Endothelial cell (in vitro differentiated cells): ENCODE measurements at regions not wholly inside any gene's neighbourhood (a gene's known extent, or its start where the extent isn't known, plus 50 kb on each side); places are given as distances from the start of the nearest gene placed in this dataset.

ENCODE experiments used
- DNase-seq: peaks from one replicate; pipeline ENCODE4 v3.0.0; 2021; ENCODE audit warnings: low spot score
- H3K27ac Mint-ChIP-seq: one replicate; pipeline ENCODE4 v1.8.0; 2021; ENCODE audit warnings: mixed read lengths, inconsistent platforms; ENCODE audit not compliant: unreplicated experiment
- H3K27me3 Mint-ChIP-seq: one replicate; pipeline ENCODE4 v1.8.0; 2021; ENCODE audit warnings: mild to moderate bottlenecking, moderate library complexity, mixed read lengths, inconsistent platforms; ENCODE audit not compliant: unreplicated experiment
- H3K36me3 Mint-ChIP-seq: one replicate; pipeline ENCODE4 v1.8.0; 2021; ENCODE audit warnings: mild to moderate bottlenecking, low read depth, mixed read lengths, inconsistent platforms; ENCODE audit not compliant: unreplicated experiment
- H3K4me1 Mint-ChIP-seq: one replicate; pipeline ENCODE4 v1.8.0; 2021; ENCODE audit warnings: mild to moderate bottlenecking, mixed read lengths, inconsistent platforms; ENCODE audit not compliant: unreplicated experiment
- H3K4me3 Mint-ChIP-seq: one replicate; pipeline ENCODE4 v1.8.0; 2021; ENCODE audit warnings: mild to moderate bottlenecking, mixed read lengths, inconsistent platforms; ENCODE audit not compliant: unreplicated experiment
- H3K9me3 Mint-ChIP-seq: one replicate; pipeline ENCODE4 v1.8.0; 2021; ENCODE audit warnings: mixed read lengths, inconsistent platforms; ENCODE audit not compliant: unreplicated experiment
- TF ChIP-seq, protein P1 (sequence below): fragments of 200-600 bp; sonication (generic); IDR thresholded peaks from one replicate; pipeline ENCODE4 v1.5.0; 2021; ENCODE audit warnings: antibody characterized with exemption; ENCODE audit not compliant: unreplicated experiment

DNA sequence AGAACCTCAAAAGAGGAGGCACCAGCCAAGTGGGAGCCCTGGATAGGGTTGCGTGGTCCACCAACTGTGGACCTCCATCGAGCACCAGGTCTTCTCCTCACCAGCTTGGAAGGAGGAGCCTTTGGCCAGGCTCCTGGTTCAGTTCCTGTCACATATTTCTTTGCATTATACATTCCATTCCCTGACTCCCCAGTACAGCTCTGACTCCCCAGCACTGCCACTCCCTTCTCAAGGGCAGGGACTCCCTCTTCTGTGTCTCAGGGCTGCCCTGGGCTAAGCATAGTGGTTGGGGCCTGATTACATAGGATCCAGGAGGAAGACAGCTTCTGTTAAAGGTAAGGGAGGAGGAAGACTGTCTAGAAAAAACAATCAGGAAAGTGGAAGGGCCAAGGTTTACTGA is 91.1 kb downstream of the MRPL14 start:
- DNase-seq, result no peak
- H3K36me3 Mint-ChIP-seq, result peaks cover 4% of the 10 kb centered on the region
- H3K4me3 Mint-ChIP-seq, result no peak overlapping the region
- TF ChIP-seq, protein P1, sequence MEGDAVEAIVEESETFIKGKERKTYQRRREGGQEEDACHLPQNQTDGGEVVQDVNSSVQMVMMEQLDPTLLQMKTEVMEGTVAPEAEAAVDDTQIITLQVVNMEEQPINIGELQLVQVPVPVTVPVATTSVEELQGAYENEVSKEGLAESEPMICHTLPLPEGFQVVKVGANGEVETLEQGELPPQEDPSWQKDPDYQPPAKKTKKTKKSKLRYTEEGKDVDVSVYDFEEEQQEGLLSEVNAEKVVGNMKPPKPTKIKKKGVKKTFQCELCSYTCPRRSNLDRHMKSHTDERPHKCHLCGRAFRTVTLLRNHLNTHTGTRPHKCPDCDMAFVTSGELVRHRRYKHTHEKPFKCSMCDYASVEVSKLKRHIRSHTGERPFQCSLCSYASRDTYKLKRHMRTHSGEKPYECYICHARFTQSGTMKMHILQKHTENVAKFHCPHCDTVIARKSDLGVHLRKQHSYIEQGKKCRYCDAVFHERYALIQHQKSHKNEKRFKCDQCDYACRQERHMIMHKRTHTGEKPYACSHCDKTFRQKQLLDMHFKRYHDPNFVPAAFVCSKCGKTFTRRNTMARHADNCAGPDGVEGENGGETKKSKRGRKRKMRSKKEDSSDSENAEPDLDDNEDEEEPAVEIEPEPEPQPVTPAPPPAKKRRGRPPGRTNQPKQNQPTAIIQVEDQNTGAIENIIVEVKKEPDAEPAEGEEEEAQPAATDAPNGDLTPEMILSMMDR, result no peak
- H3K9me3 Mint-ChIP-seq, result no peaks in the 10 kb centered on the region
- peaks cover 8% of the 10 kb centered on the region for H3K4me1 Mint-ChIP-seq
- H3K27me3 Mint-ChIP-seq, result peaks cover 9% of the 10 kb centered on the region
- no peak overlapping the region for H3K27ac Mint-ChIP-seq

DNA sequence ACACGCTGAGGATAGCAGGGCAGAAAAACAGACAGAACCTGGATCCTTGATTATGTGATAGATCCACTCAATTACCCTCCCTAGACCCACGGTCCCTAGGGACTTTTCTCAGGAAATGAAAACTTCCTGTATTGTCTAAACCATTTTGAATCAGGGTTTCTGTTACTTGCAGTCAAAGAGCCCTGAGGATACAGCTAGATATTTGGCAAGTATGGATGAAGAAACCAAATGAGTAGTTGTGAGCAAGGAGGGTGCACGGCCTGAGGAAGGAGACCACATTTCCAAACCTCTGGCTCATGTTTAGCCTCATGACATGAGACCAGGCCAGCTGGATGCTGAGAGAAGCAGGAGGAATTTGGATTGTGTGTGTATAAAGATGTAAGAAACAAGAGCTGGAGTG is 91.6 kb downstream of the MRPL14 start:
- no peak overlapping the region for H3K27ac Mint-ChIP-seq
- H3K27me3 Mint-ChIP-seq, result peaks cover 9% of the 10 kb centered on the region
- TF ChIP-seq, protein P1, result no peak
- DNase-seq, result no peak
- H3K9me3 Mint-ChIP-seq, result no peaks in the 10 kb centered on the region
- no peak overlapping the region for H3K4me3 Mint-ChIP-seq
- H3K36me3 Mint-ChIP-seq, result peaks cover 4% of the 10 kb centered on the region
- H3K4me1 Mint-ChIP-seq, result peaks cover 8% of the 10 kb centered on the region

DNA sequence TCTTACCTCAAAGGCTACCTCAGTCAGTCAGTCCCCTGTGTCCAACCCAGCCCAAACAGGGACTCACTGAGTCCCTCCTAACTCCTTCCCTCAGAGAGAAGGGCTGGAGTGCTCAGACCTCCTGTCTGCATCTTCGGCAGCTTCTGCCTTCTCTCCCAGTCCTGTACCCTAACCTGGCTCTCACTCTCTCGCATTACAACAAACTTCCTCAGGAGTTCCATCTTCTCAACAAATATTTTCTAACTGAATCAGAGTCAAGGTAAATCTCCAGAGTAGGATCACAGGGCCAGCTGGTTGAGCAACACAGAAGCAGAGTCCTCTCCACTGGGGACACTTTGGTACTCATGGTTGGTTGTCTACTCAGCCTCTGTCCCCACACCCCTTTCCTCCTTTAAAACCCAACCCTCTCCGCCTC is 92.3 kb downstream of the MRPL14 start:
- TF ChIP-seq, protein P1, result no peak
- Mint-ChIP-seq H3K36me3 (peaks cover 4% of the 10 kb centered on the region), H3K9me3 (no peaks in the 10 kb centered on the region), H3K4me3 (no peak overlapping the region), H3K4me1 (peaks cover 8% of the 10 kb centered on the region), H3K27ac (no peak overlapping the region), H3K27me3 (peaks cover 9% of the 10 kb centered on the region)
- DNase-seq, result no peak

DNA sequence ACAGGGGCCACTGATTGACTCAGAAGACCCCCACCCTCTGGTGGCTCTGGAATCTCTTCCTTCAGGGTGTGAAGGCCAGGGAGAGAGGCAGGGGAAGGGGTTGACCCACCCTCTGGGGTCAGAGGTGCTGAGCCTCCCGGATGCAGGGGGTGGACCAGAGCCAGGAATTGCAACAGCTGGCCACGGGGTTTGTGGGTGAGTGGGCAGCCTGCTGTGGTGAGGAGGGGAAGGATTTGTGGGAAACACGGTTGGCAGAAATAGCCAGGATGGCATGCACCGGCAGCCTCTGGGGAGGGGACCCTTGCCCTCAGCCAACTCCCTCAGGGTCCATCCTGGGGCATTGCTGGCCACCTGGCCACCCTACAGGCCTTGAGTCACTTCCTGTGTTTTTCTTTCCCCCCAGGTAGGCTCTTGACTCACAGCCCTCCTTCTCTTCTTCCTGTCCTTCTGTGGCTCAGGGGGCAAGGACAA is 92.8 kb downstream of the MRPL14 start:
- Mint-ChIP-seq H3K27ac (no peak overlapping the region), H3K9me3 (no peaks in the 10 kb centered on the region), H3K27me3 (peaks cover 9% of the 10 kb centered on the region), H3K4me1 (peaks cover 8% of the 10 kb centered on the region), H3K36me3 (peaks cover 4% of the 10 kb centered on the region), H3K4me3 (no peak overlapping the region)
- TF ChIP-seq, protein P1, result no peak
- DNase-seq, result no peak

GRCh38 chr6:44030812-44031454 is 96.3 kb downstream of the MRPL14 start:
- Mint-ChIP-seq H3K27me3 (no peaks in the 10 kb centered on the region), H3K4me1 (peaks cover 8% of the 10 kb centered on the region), H3K9me3 (no peaks in the 10 kb centered on the region), H3K4me3 (no peak overlapping the region), H3K27ac (no peak overlapping the region), H3K36me3 (no peaks in the 10 kb centered on the region)
- TF ChIP-seq, protein P1, result no peak
- no peak for DNase-seq
